SK-N-SH (cell line): ENCODE measurements at regions not wholly inside any gene's neighbourhood (a gene's known extent, or its start where the extent isn't known, plus 50 kb on each side); places are given as distances from the start of the nearest gene placed in this dataset.

Source experiments
- CTCF ChIP-seq: fragments of 200-600 bp; sonication (generic); IDR thresholded peaks from 2 replicates; pipeline ENCODE4 v1.6.1; 2017; ENCODE audit warnings: antibody characterized with exemption, mild to moderate bottlenecking, moderate library complexity
- EP300 ChIP-seq, 2 experiments: IDR thresholded peaks; 2 replicates each; pipeline versions ENCODE4 v1.4.0 to v1.6.1; 2012; ENCODE audit warnings: borderline replicate concordance in 1 of 2, low read depth in 1 of 2, low read length in 1 of 2
- EZH2phosphoT487 ChIP-seq: fragments of 200-600 bp; sonication (generic); IDR thresholded peaks from 2 replicates; pipeline ENCODE4 v1.6.1; 2017; ENCODE audit warnings: low read depth, mixed run types, mild to moderate bottlenecking, antibody characterized with exemption, moderate library complexity, borderline replicate concordance
- FOXM1 ChIP-seq: IDR thresholded peaks from 2 replicates; pipeline ENCODE4 v1.4.0; 2012; ENCODE audit warnings: low read depth, mild to moderate bottlenecking
- POLR2AphosphoS5 ChIP-seq: IDR thresholded peaks from 2 replicates; pipeline ENCODE4 v1.6.1; 2012; ENCODE audit warnings: low read depth, low read length
- RAD21 ChIP-seq: IDR thresholded peaks from 2 replicates; pipeline ENCODE4 v1.6.1; 2012; ENCODE audit warnings: mild to moderate bottlenecking, low read length
- REST ChIP-seq: IDR thresholded peaks from 2 replicates; pipeline ENCODE4 v1.6.1; 2012; ENCODE audit warnings: mild to moderate bottlenecking, low read depth, low read length, moderate library complexity
- TCF12 ChIP-seq: IDR thresholded peaks from 2 replicates; pipeline ENCODE4 v1.4.0; 2012
- YY1 ChIP-seq: IDR thresholded peaks from 2 replicates; pipeline ENCODE4 v1.4.0; 2012; ENCODE audit warnings: low read depth, mild to moderate bottlenecking

- no peak for TF ChIP-seq TCF12
- no peak for TF ChIP-seq POLR2AphosphoS5
- no peak for TF ChIP-seq CTCF
- TF ChIP-seq REST, result no peak
- no peak for TF ChIP-seq RAD21
- TF ChIP-seq FOXM1, result no peak
- TF ChIP-seq YY1, result no peak
- TF ChIP-seq EZH2phosphoT487, result no peak
- TF ChIP-seq EP300 (IDR thresholded peaks at IDR 0.05; ENCODE audit: borderline replicate concordance in 1 of 2, low read depth in 1 of 2, low read length in 1 of 2), result no peak
These were observed 324.0 kb downstream of the DSEL start for GRCh38 chr18:67192535-67192934.
